SK-MEL-5 (cell line): ENCODE measurements at regions not wholly inside any gene's neighbourhood (a gene's known extent, or its start where the extent isn't known, plus 50 kb on each side); places are given as distances from the start of the nearest gene placed in this dataset.
"Not testable (repeated sequence)": the region's sequence is repeated elsewhere in the genome, so short reads cannot be mapped to it uniquely, and the experiment has no call there.

Source experiments
- DNase-seq: peaks from one replicate; pipeline ENCODE4 v3.0.0-alpha.2; 2016; ENCODE audit warnings: low read depth, low spot score
- in situ Hi-C: cut with HindIII; loops from 2 replicates; pipeline ENCODE4 v1.10.0; 2016; ENCODE audit warnings: low sequenced_read_pairs, high pct_unique_total_duplicates, low pct_unique_long_range_greater_than_20kb

DNA sequence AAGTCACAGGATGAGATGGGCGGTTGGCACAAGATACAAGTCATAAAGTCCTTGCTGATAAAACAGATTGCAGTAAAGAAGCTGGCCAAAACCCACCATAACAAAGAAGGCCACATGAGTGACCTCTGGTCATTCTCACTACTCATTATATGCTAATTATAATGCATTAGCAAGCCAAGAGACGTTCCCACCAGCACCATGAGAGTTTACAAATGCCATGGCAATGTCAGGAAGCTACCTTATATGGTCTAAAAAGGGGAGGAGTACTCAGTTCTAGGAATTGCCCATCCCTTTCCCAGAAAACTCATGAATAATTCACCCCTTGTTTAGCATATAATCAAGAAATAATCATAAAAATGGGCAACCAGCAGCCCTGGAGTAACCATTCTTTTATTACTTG, 74.9 kb upstream of the APP start:
- in situ Hi-C loops: no loop called here
- no peak for DNase-seq

DNA sequence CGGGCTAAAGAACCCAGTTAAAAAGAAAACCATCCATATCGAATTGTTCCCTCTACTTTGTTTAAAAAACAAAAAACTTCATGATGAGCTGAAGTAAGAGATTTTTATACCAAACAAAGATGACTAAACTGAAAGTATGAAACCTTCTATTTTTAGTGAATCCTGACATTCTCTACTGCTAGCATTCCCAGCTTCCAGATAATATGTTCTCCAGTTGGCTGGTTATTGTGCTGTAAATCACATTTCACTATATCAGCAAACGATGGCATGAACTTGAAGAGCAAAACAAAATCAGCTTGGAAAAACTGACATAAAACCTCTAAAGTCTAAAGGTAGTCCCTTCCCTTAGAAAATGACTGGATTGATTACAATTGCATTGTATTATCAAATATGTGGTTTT, 68.1 kb upstream of the APP start:
- DNase-seq: no peak
- in situ Hi-C loops: no loop called here

DNA sequence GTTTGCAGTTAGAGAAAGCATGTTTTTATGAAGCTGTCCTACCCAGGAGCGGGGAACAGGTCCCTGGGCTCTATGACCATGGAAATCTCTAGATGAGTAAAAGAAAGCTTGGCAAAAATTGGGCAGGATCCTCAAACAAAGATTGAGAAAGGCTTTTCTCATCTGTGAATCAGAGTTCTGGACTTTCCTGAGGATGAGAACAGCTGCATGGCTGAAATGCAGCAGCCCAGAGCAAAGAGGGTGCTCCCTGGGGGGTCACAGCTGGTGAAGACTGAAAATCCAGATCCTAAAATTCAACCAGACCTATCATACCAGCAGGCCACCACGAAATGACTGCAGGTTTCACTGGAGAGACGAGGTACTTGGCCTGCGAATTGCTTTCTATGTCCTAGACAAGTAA, 65.7 kb upstream of the APP start:
- in situ Hi-C loops: no loop called here

DNA sequence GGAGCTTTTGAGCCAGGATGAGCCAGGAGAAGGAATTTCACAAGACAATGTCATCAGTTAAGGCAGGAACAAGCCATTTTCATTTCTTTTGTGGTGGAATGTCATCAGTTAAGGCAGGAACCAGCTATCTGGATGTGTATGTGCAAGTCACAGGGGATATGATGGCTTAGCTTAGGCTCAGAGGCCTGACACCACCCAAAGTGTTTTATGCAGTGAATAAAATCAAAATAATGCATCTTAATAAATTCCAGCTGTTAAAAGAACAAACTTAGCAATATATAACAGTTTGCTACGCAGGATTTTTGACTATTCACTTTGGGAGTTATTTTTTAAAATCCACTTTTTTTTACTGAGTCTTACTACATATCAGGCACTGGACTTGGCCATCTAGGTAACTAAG, 62.7 kb upstream of the APP start:
- DNase-seq, in situ Hi-C loops: not testable (repeated sequence)

More for the DNA sequence above, 65.7 kb upstream of the APP start:
- no peak for DNase-seq

DNA sequence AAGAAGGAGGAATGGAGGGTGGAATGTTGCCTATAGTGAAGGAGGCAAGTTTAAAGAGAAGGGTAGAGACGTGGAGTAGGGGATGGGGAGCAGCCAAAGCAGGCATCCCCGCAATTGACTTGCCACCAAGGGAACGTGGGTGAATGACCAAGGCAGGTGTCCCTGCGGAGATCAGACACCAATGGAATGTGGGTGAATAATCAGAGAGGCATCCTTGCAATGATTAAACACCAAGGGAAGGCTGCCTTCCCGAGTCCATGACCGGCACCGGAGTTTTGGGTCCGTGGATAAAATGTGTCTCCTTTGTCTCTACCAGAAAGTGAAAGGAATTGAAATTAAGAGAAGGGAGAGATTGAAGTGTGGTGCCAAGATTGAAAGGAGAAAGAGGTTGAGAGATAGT, 61.9 kb upstream of the APP start:
- DNase-seq, in situ Hi-C loops: not testable (repeated sequence)

DNA sequence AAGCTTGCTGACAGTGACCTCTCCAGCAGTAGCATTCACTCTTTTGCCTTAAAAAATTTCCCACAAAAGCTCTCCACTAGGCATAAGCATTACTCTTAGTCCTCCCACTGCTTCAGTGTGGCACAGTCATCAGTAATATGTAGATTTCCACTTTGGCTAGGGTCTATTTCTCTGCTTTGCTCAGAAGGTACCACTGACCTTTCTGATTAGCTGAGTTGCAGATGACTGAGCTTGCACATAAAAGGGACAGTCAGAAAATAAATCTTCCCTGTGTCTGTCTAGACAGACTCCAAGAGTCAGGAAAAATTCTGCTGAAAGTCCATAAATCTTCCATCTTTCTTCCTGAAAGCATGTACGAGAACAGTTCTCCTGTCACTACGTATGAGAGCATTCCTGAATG, 56.6 kb upstream of the APP start:
- DNase-seq: no peak
- in situ Hi-C loops: no loop called here

DNA sequence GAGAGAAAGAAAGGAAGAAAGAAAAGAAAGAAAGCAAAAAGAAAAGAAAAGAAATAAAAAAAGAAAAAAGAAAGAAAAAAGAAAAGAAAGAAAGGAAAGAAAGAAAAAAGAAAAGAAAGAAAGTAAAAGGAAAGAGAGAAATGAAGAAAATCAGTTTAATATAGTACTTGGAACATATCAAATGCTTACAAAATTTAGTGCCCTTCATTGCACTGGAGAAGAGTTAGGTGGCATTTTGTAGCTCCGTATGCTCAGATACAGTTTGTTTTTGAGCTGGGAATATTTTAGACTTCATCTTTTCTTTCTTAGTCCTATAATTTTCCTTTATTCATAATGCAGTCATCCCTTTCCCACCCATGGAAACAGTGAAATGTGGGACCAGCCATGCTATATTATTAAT, 56.2 kb upstream of the APP start:
- in situ Hi-C loops: no loop called here
- DNase-seq: no peak

DNA sequence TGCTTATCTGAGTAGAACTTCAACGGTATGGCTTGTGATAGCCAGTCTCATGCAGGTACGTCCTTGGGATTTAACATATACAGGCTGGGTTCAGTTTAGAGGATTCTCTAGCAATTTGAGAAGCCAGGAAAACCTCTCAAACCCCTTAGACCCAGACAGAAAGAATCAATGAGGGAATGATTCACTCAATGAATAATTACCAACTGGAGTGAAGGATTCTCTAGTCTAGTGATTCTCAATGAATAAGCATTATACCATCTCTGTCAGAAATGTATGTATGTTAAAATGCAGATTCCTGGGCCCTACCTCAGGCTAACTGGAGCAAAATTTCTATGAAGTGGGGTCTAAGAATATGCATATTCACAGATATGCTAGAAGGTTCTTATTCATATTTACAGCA, 54.5 kb upstream of the APP start:
- in situ Hi-C loops: no loop called here
- DNase-seq: no peak

DNA sequence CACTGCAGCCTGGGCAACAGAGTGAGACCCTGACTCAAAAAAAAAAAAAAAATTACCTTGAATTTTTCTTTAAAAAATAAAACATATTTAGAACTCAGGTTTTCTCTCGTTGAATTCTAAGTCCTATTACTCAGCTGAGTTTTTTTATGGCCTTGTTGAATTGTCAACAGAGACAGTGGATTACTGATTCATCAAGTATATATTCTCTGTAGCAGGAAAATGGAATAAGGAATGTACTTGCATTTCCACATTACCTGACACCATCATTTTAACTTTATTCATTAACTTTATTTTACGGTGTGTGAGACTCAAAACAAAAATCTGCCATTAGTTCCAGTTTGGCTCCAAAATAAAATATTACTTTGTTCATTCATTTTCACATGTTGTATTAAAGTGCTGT, 53.8 kb upstream of the APP start:
- in situ Hi-C loops: no loop called here

More for the DNA sequence above, 53.8 kb upstream of the APP start:
- DNase-seq: no peak
